MM.1S (cell line): ENCODE measurements at regions not wholly inside any gene's neighbourhood (a gene's known extent, or its start where the extent isn't known, plus 50 kb on each side); places are given as distances from the start of the nearest gene placed in this dataset.

Experiments
- DNase-seq: peaks from one replicate; pipeline ENCODE4 v3.0.0-alpha.2; 2015
- H2AFZ ChIP-seq: fragments of 300-600 bp; sonication (generic); 2 replicates; pipeline ENCODE4 v1.6.0; 2016; ENCODE audit warnings: antibody characterized with exemption, low read length
- H3F3A ChIP-seq: fragments of 300-600 bp; sonication (generic); 2 replicates; pipeline ENCODE4 v1.6.1; 2016; ENCODE audit warnings: mild to moderate bottlenecking, antibody characterized with exemption, low read length, moderate library complexity, mixed read lengths; ENCODE audit not compliant: insufficient read depth
- H3K27ac ChIP-seq: fragments of 300-600 bp; sonication (generic); 2 replicates; pipeline ENCODE4 v1.5.1; 2016; ENCODE audit warnings: mild to moderate bottlenecking, low read length
- H3K27me3 ChIP-seq: fragments of 300-600 bp; sonication (generic); replicated peaks from 2 replicates; pipeline ENCODE4 v1.6.0; 2016; ENCODE audit warnings: low read length; ENCODE audit not compliant: insufficient read depth
- H3K36me3 ChIP-seq: fragments of 300-600 bp; sonication (generic); replicated peaks from 2 replicates; pipeline ENCODE4 v1.6.1; 2016; ENCODE audit warnings: mild to moderate bottlenecking, low read length, mixed read lengths; ENCODE audit not compliant: insufficient read depth
- H3K4me1 ChIP-seq: fragments of 300-600 bp; sonication (generic); 2 replicates; pipeline ENCODE4 v1.6.1; 2016; ENCODE audit warnings: low read length, mixed read lengths
- H3K4me2 ChIP-seq: fragments of 300-600 bp; sonication (generic); 2 replicates; pipeline ENCODE4 v1.6.0; 2016; ENCODE audit warnings: low read depth, low read length
- H3K4me3 ChIP-seq: fragments of 300-600 bp; sonication (generic); 2 replicates; pipeline ENCODE4 v1.5.1; 2016; ENCODE audit warnings: low read length, mixed read lengths
- H3K79me2 ChIP-seq: fragments of 300-600 bp; sonication (generic); 2 replicates; pipeline ENCODE4 v1.6.1; 2016; ENCODE audit warnings: mixed run types, low read length, mixed read lengths
- H3K9ac ChIP-seq: fragments of 300-600 bp; sonication (generic); 2 replicates; pipeline ENCODE4 v1.6.1; 2016; ENCODE audit warnings: low read length, mixed read lengths
- H3K9me2 ChIP-seq: fragments of 300-600 bp; sonication (generic); replicated peaks from 2 replicates; pipeline ENCODE4 v1.6.1; 2016; ENCODE audit warnings: mild to moderate bottlenecking, low read length, mixed read lengths; ENCODE audit not compliant: insufficient read depth
- H3K9me3 ChIP-seq: fragments of 300-600 bp; sonication (generic); replicated peaks from 2 replicates; pipeline ENCODE4 v1.6.1; 2016; ENCODE audit warnings: mild to moderate bottlenecking, low read length, mixed read lengths; ENCODE audit not compliant: insufficient read depth
- H4K20me1 ChIP-seq: fragments of 300-600 bp; sonication (generic); 2 replicates; pipeline ENCODE4 v1.6.1; 2016; ENCODE audit warnings: mild to moderate bottlenecking, low read length, moderate library complexity, mixed read lengths; ENCODE audit not compliant: insufficient read depth
- CTCF ChIP-seq: fragments of 300-600 bp; sonication (generic); IDR thresholded peaks from 2 replicates; pipeline ENCODE4 v1.5.1; 2016; ENCODE audit warnings: antibody characterized with exemption, low read length, mixed read lengths
- EZH2 ChIP-seq: fragments of 300-600 bp; sonication (generic); optimal IDR thresholded peaks from 2 replicates; pipeline ENCODE3; 2017; ENCODE audit warnings: low read depth, mild to moderate bottlenecking, antibody characterized with exemption, low read length, mixed read lengths
- EZH2phosphoT487 ChIP-seq: fragments of 300-600 bp; sonication (generic); IDR thresholded peaks from 2 replicates; pipeline ENCODE4 v1.6.1; 2018; ENCODE audit warnings: antibody characterized with exemption, low read length

GRCh38 chr2:36235882-36236281 lies 119.7 kb upstream of the CRIM1 start:
- Histone ChIP-seq H3K4me3 (no peak overlapping the region), H3K27me3 (no peaks in the 10 kb centered on the region), H3K79me2 (no peaks in the 10 kb centered on the region), H3K4me2 (no peak overlapping the region), H3K27ac (no peak overlapping the region), H2AFZ (no peak overlapping the region), H3F3A (no peaks in the 10 kb centered on the region), H4K20me1 (no peaks in the 10 kb centered on the region), H3K36me3 (no peaks in the 10 kb centered on the region), H3K4me1 (no peaks in the 10 kb centered on the region), H3K9ac (no peak overlapping the region), H3K9me2 (no peaks in the 10 kb centered on the region), H3K9me3 (no peaks in the 10 kb centered on the region)
- TF ChIP-seq CTCF: no peak
- TF ChIP-seq EZH2phosphoT487: no peak
- TF ChIP-seq EZH2: no peak
- DNase-seq: no peak

- DNase-seq: no peak
- Histone ChIP-seq H3K9me3 (no peaks in the 10 kb centered on the region), H3K36me3 (no peaks in the 10 kb centered on the region), H3K27ac (no peak overlapping the region), H3K4me3 (no peak overlapping the region), H3K9me2 (no peaks in the 10 kb centered on the region), H3F3A (no peaks in the 10 kb centered on the region), H3K9ac (no peak overlapping the region), H3K4me1 (no peaks in the 10 kb centered on the region), H3K79me2 (no peaks in the 10 kb centered on the region), H3K27me3 (no peaks in the 10 kb centered on the region), H4K20me1 (no peaks in the 10 kb centered on the region), H3K4me2 (no peak overlapping the region), H2AFZ (no peak overlapping the region)
- no peak for TF ChIP-seq CTCF
- no peak for TF ChIP-seq EZH2
- no peak for TF ChIP-seq EZH2phosphoT487
Measured at GRCh38 chr2:36235426-36235825, 120.2 kb upstream of the CRIM1 start.

GRCh38 chr2:36223259-36223658 lies 132.3 kb upstream of the CRIM1 start:
- DNase-seq: no peak
- Histone ChIP-seq H3K9me3 (no peaks in the 10 kb centered on the region), H3K27ac (no peak overlapping the region), H3K9ac (no peak overlapping the region), H3K4me3 (no peak overlapping the region), H3K9me2 (no peaks in the 10 kb centered on the region), H3K27me3 (no peaks in the 10 kb centered on the region), H3F3A (no peaks in the 10 kb centered on the region), H2AFZ (no peak overlapping the region), H3K79me2 (no peaks in the 10 kb centered on the region), H3K4me2 (no peak overlapping the region), H3K36me3 (no peaks in the 10 kb centered on the region), H3K4me1 (no peaks in the 10 kb centered on the region), H4K20me1 (no peaks in the 10 kb centered on the region)
- TF ChIP-seq EZH2: no peak
- TF ChIP-seq CTCF: no peak
- TF ChIP-seq EZH2phosphoT487: no peak
